ENCODE measurements at regions not wholly inside any gene's neighbourhood (a gene's known extent, or its start where the extent isn't known, plus 50 kb on each side); places are given as distances from the start of the nearest gene placed in this dataset.

DNA sequence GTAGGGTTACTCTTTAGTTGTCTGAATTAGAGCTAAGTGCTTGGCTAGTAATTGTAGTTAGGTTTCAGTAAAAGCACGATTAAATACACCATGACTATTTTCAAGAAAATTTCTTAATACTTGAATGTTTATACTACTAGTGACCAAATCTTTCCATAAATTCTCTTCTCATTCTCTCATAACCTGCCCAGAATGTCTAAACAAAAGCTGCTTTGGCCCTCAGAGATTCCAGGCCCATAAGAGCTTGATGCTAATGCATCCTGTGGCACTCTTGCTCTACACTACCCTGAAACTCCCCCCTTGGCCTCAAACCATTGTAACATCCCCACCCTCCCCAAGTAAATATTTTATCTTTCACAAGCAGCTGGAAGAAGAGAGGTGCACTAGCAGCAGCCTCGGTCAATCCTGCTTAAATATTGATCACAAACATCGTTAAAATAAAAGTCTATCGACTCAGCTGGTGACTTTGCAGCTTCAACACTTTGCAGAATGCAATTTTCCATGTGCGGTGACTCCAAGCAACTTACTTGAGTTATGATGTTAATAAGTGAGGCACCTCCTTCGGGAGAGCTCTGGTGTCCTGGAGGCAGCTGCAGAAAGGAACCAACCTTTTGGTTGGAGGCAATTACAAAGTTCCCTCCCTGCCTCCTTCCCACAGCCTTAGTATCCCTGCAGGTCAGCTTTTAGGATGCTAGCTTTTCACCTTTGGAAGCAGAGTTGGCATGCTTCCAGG is 315.6 kb upstream of the PLXNA2 start:
- no peak overlapping the region for H3K27ac ChIP-seq (ENCODE audit: low read length)
- peaks cover 0 to 3% of the 10 kb centered on the region in 2 donors for H3K9me3 ChIP-seq (ENCODE audit: control insufficient read depth in 2 of 2, low read length in 2 of 2)
- no peaks in the 10 kb centered on the region for H3K27me3 ChIP-seq (ENCODE audit: control insufficient read depth in 1 of 2, insufficient read depth in 2 of 2, low read length in 2 of 2)
- H3K4me3 ChIP-seq (ENCODE audit: low read length in 2 of 2), result no peak overlapping the region
- H3K9ac ChIP-seq (ENCODE audit: low read length in 2 of 2), result no peak overlapping the region
- no peaks in the 10 kb centered on the region for H3K36me3 ChIP-seq (ENCODE audit: control insufficient read depth in 2 of 2, insufficient read depth in 2 of 2, low read length in 2 of 2)
- peaks cover 2% of the 10 kb centered on the region for H3K4me1 ChIP-seq (ENCODE audit: control insufficient read depth, insufficient read depth, low read length)

DNA sequence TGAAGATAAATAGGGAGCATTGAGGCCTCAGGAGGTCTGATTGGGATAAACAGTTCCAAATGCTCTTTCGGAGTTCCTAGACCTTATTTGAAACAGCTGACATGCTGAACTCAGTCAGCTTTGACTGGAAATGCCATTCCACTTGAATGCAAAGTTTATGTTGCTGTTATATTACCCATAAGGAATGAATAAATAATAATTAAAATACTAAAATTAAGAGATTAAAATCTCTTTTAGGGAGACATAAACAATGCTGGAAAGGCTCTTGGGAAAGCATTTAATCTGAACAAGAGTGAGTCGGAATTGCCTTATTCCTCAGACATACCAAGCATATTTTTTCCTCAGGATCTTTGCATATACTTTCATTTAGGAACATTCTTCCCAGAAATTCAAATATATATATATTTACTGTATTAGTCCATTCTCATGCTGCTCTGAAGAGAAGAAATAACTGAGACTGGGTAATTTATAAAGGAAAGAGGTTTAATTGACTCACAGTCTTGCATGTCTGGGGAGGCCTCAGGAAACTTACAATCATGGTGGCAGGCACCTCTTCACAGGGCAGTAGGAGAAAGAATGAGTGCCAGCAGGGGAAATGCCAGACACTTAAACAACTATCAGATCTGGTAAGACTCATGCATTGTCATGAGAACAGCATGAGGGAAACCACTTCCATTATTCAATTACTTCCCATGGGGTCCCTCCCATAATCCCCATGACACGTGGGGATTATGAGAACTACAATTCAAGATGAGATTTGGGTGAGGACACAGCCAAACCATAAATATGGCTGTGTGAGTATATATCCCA is 318.2 kb upstream of the PLXNA2 start:
- H3K4me1 ChIP-seq (ENCODE audit: control insufficient read depth, insufficient read depth, low read length), result peaks cover 2% of the 10 kb centered on the region
- no peak overlapping the region for H3K4me3 ChIP-seq (ENCODE audit: low read length in 2 of 2)

DNA sequence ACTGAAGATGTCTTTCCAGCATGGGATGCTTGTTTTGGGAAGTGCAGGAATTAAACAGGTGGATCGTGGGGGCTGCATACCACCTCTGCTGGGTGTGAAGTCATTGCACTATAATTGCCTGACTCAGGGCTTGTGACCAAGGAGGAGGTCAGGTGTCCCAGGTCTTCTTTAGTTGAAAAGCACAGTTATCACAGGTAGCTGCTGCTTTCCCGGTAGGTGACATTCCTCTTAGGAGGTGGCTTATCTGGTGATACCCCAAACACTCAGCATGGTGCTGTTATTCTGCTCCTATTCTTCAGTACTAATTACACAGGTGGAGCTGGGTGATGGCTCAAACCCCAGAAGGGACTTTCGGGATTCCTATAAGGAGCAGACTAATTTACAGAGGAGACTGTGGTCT is 320.3 kb upstream of the PLXNA2 start:
- Histone ChIP-seq H3K27ac (ENCODE audit: low read length) (no peak overlapping the region), H3K27me3 (ENCODE audit: control insufficient read depth in 1 of 2, insufficient read depth in 2 of 2, low read length in 2 of 2) (no peaks in the 10 kb centered on the region), H3K4me1 (ENCODE audit: control insufficient read depth, insufficient read depth, low read length) (peaks cover 2% of the 10 kb centered on the region), H3K4me3 (ENCODE audit: low read length in 2 of 2) (no peak overlapping the region), H3K9me3 (ENCODE audit: control insufficient read depth in 2 of 2, low read length in 2 of 2) (peaks cover 0 to 3% of the 10 kb centered on the region in 2 donors), H3K9ac (ENCODE audit: low read length in 2 of 2) (no peak overlapping the region), H3K36me3 (ENCODE audit: control insufficient read depth in 2 of 2, insufficient read depth in 2 of 2, low read length in 2 of 2) (no peaks in the 10 kb centered on the region)

More for the DNA sequence above, 318.2 kb upstream of the PLXNA2 start:
- no peak overlapping the region for H3K27ac ChIP-seq (ENCODE audit: low read length)
- peaks cover 0 to 3% of the 10 kb centered on the region in 2 donors for H3K9me3 ChIP-seq (ENCODE audit: control insufficient read depth in 2 of 2, low read length in 2 of 2)
- no peak overlapping the region for H3K9ac ChIP-seq (ENCODE audit: low read length in 2 of 2)
- H3K36me3 ChIP-seq (ENCODE audit: control insufficient read depth in 2 of 2, insufficient read depth in 2 of 2, low read length in 2 of 2), result no peaks in the 10 kb centered on the region
- H3K27me3 ChIP-seq (ENCODE audit: control insufficient read depth in 1 of 2, insufficient read depth in 2 of 2, low read length in 2 of 2), result no peaks in the 10 kb centered on the region

GRCh38 chr1:208565756-208566440 is 321.7 kb upstream of the PLXNA2 start:
- H3K9ac ChIP-seq (ENCODE audit: low read length in 2 of 2), result no peak overlapping the region
- H3K4me1 ChIP-seq (ENCODE audit: control insufficient read depth, insufficient read depth, low read length), result no peaks in the 10 kb centered on the region
- H3K9me3 ChIP-seq (ENCODE audit: control insufficient read depth in 2 of 2, low read length in 2 of 2), result no peaks in the 10 kb centered on the region
- H3K27me3 ChIP-seq (ENCODE audit: control insufficient read depth in 1 of 2, insufficient read depth in 2 of 2, low read length in 2 of 2), result no peaks in the 10 kb centered on the region
- H3K4me3 ChIP-seq (ENCODE audit: low read length in 2 of 2), result no peak overlapping the region
- H3K27ac ChIP-seq (ENCODE audit: low read length), result no peak overlapping the region
- no peaks in the 10 kb centered on the region for H3K36me3 ChIP-seq (ENCODE audit: control insufficient read depth in 2 of 2, insufficient read depth in 2 of 2, low read length in 2 of 2)

GRCh38 chr1:208569181-208569580 is 325.0 kb upstream of the PLXNA2 start:
- no peaks in the 10 kb centered on the region for H3K27me3 ChIP-seq (ENCODE audit: control insufficient read depth in 1 of 2, insufficient read depth in 2 of 2, low read length in 2 of 2)
- H3K27ac ChIP-seq (ENCODE audit: low read length), result no peak overlapping the region
- H3K4me3 ChIP-seq (ENCODE audit: low read length in 2 of 2), result no peak overlapping the region
- no peaks in the 10 kb centered on the region for H3K4me1 ChIP-seq (ENCODE audit: control insufficient read depth, insufficient read depth, low read length)
- H3K9me3 ChIP-seq (ENCODE audit: control insufficient read depth in 2 of 2, low read length in 2 of 2), result no peaks in the 10 kb centered on the region
- H3K9ac ChIP-seq (ENCODE audit: low read length in 2 of 2), result no peak overlapping the region
- no peaks in the 10 kb centered on the region for H3K36me3 ChIP-seq (ENCODE audit: control insufficient read depth in 2 of 2, insufficient read depth in 2 of 2, low read length in 2 of 2)

DNA sequence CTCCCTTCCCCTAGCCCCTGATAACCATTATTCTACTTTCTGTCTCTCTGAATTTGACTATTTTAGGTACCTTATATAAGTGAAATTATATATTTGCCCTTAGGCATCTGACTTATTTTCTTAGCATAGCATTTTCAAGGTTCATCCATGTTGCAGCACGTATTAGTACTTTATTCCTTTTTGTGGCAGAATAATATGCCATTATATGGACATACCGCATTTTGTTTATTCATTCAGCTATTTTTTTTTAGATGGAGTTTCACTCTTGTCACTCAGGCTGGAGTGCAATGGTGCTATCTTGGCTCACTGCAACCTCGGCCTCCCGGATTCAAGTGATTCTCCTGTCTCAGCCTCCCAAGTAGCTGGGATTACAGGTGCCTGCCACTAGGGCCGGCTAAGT is 326.2 kb upstream of the PLXNA2 start:
- H3K9ac ChIP-seq (ENCODE audit: low read length in 2 of 2), result no peak overlapping the region
- H3K4me1 ChIP-seq (ENCODE audit: control insufficient read depth, insufficient read depth, low read length), result no peaks in the 10 kb centered on the region
- no peaks in the 10 kb centered on the region for H3K27me3 ChIP-seq (ENCODE audit: control insufficient read depth in 1 of 2, insufficient read depth in 2 of 2, low read length in 2 of 2)
- H3K36me3 ChIP-seq (ENCODE audit: control insufficient read depth in 2 of 2, insufficient read depth in 2 of 2, low read length in 2 of 2), result no peaks in the 10 kb centered on the region
- H3K4me3 ChIP-seq (ENCODE audit: low read length in 2 of 2), result no peak overlapping the region
- no peak overlapping the region for H3K27ac ChIP-seq (ENCODE audit: low read length)
- no peaks in the 10 kb centered on the region for H3K9me3 ChIP-seq (ENCODE audit: control insufficient read depth in 2 of 2, low read length in 2 of 2)

- no peak overlapping the region for H3K9ac ChIP-seq (ENCODE audit: low read length in 2 of 2)
- H3K27me3 ChIP-seq (ENCODE audit: control insufficient read depth in 1 of 2, insufficient read depth in 2 of 2, low read length in 2 of 2), result no peaks in the 10 kb centered on the region
- no peak overlapping the region for H3K4me3 ChIP-seq (ENCODE audit: low read length in 2 of 2)
- no peaks in the 10 kb centered on the region for H3K9me3 ChIP-seq (ENCODE audit: control insufficient read depth in 2 of 2, low read length in 2 of 2)
- H3K4me1 ChIP-seq (ENCODE audit: control insufficient read depth, insufficient read depth, low read length), result no peaks in the 10 kb centered on the region
- H3K36me3 ChIP-seq (ENCODE audit: control insufficient read depth in 2 of 2, insufficient read depth in 2 of 2, low read length in 2 of 2), result no peaks in the 10 kb centered on the region
- no peak overlapping the region for H3K27ac ChIP-seq (ENCODE audit: low read length)
Measured at GRCh38 chr1:208576425-208576824, 332.2 kb upstream of the PLXNA2 start.

DNA sequence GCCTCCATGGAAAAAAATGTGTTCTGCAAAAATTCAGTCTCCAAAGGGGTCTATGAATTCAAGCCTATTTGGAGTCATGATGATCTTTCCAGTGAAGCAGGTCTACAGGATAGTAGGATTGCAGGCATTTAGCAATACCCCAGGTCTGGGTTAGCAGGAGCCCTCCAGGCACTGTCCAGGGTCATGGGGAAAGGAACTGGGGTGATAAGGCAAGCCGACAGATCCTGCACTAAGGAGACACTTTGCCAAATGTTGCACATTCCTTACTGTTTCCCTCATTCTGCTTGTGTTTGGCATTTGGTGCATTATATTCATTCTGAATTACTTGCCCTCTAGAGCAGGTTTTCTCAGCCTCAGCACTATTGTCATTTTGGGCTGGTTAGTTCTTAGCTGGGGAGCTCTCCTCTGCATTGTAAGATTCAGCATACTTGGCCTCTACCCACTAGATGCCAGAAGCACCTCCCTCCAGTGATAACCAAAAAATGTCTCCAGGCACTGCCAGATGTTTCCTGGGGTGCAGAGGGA is 333.3 kb upstream of the PLXNA2 start:
- no peaks in the 10 kb centered on the region for H3K36me3 ChIP-seq (ENCODE audit: control insufficient read depth in 2 of 2, insufficient read depth in 2 of 2, low read length in 2 of 2)
- H3K9ac ChIP-seq (ENCODE audit: low read length in 2 of 2), result no peak overlapping the region
- no peaks in the 10 kb centered on the region for H3K9me3 ChIP-seq (ENCODE audit: control insufficient read depth in 2 of 2, low read length in 2 of 2)
- H3K27me3 ChIP-seq (ENCODE audit: control insufficient read depth in 1 of 2, insufficient read depth in 2 of 2, low read length in 2 of 2), result no peaks in the 10 kb centered on the region
- no peak overlapping the region for H3K4me3 ChIP-seq (ENCODE audit: low read length in 2 of 2)
- no peak overlapping the region for H3K27ac ChIP-seq (ENCODE audit: low read length)
- H3K4me1 ChIP-seq (ENCODE audit: control insufficient read depth, insufficient read depth, low read length), result no peaks in the 10 kb centered on the region

DNA sequence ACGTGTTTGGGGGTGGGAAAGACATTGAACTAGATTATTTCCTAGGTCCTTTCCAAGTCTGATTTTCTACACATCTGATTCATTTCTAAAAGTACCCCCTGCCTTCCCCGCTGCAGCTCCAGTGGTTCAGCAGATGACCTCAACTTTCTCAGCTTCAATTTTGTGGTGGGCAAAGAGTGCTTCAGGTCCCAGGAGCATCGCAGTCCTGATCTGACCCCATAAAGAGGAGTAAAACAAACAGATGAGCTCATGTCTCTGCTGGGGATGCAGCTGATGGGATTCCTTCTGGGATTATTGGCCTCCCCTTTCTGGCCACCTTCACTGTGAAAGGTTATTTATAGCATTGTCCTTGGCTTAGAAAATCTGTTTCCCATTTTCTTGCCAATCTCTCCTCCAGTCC is 337.0 kb upstream of the PLXNA2 start:
- Histone ChIP-seq H3K27me3 (ENCODE audit: control insufficient read depth in 1 of 2, insufficient read depth in 2 of 2, low read length in 2 of 2) (no peaks in the 10 kb centered on the region), H3K36me3 (ENCODE audit: control insufficient read depth in 2 of 2, insufficient read depth in 2 of 2, low read length in 2 of 2) (no peaks in the 10 kb centered on the region), H3K4me1 (ENCODE audit: control insufficient read depth, insufficient read depth, low read length) (no peaks in the 10 kb centered on the region), H3K9me3 (ENCODE audit: control insufficient read depth in 2 of 2, low read length in 2 of 2) (no peaks in the 10 kb centered on the region), H3K27ac (ENCODE audit: low read length) (no peak overlapping the region), H3K4me3 (ENCODE audit: low read length in 2 of 2) (no peak overlapping the region), H3K9ac (ENCODE audit: low read length in 2 of 2) (no peak overlapping the region)

GRCh38 chr1:208581667-208582066 is 337.5 kb upstream of the PLXNA2 start:
- Histone ChIP-seq H3K9me3 (ENCODE audit: control insufficient read depth in 2 of 2, low read length in 2 of 2) (no peaks in the 10 kb centered on the region), H3K9ac (ENCODE audit: low read length in 2 of 2) (no peak overlapping the region), H3K27ac (ENCODE audit: low read length) (no peak overlapping the region), H3K27me3 (ENCODE audit: control insufficient read depth in 1 of 2, insufficient read depth in 2 of 2, low read length in 2 of 2) (no peaks in the 10 kb centered on the region), H3K4me1 (ENCODE audit: control insufficient read depth, insufficient read depth, low read length) (no peaks in the 10 kb centered on the region), H3K4me3 (ENCODE audit: low read length in 2 of 2) (no peak overlapping the region), H3K36me3 (ENCODE audit: control insufficient read depth in 2 of 2, insufficient read depth in 2 of 2, low read length in 2 of 2) (no peaks in the 10 kb centered on the region)

All from stomach smooth muscle (tissue), 2 donors.